Chondrocyte (in vitro differentiated cells): ENCODE measurements at regions not wholly inside any gene's neighbourhood (a gene's known extent, or its start where the extent isn't known, plus 50 kb on each side); places are given as distances from the start of the nearest gene placed in this dataset.
"Not testable (repeated sequence)": the region's sequence is repeated elsewhere in the genome, so short reads cannot be mapped to it uniquely, and the experiment has no call there.

ENCODE experiments used
- DNase-seq: peaks from one replicate; pipeline ENCODE4 v3.0.0; 2021; ENCODE audit warnings: mixed read lengths, low spot score
- H3K27ac Mint-ChIP-seq: one replicate; pipeline ENCODE4 v1.8.0; 2021; ENCODE audit warnings: mild to moderate bottlenecking, moderate library complexity, mixed read lengths; ENCODE audit not compliant: unreplicated experiment
- H3K27me3 Mint-ChIP-seq: 2 replicates; pipeline ENCODE4 v1.8.0; 2021; ENCODE audit warnings: low read depth, mixed read lengths
- H3K36me3 Mint-ChIP-seq: 2 replicates; pipeline ENCODE4 v1.8.0; 2021; ENCODE audit warnings: low read depth, mixed read lengths
- H3K4me1 Mint-ChIP-seq: 2 replicates; pipeline ENCODE4 v1.8.0; 2021; ENCODE audit warnings: low read depth, mild to moderate bottlenecking, mixed read lengths
- H3K4me3 Mint-ChIP-seq: one replicate; pipeline ENCODE4 v1.8.0; 2021; ENCODE audit warnings: mild to moderate bottlenecking, moderate library complexity, mixed read lengths; ENCODE audit not compliant: unreplicated experiment
- H3K9me3 Mint-ChIP-seq: 2 replicates; pipeline ENCODE4 v1.8.0; 2021; ENCODE audit warnings: low read depth, mixed read lengths
- CTCF ChIP-seq: fragments of 200-600 bp; sonication (generic); IDR thresholded peaks from 2 replicates; pipeline ENCODE4 v1.5.0; 2021; ENCODE audit warnings: antibody characterized with exemption, mild to moderate bottlenecking, moderate library complexity

- no peak for DNase-seq
- peaks cover 22% of the 10 kb centered on the region for H3K27me3 Mint-ChIP-seq
- H3K27ac Mint-ChIP-seq = no peak overlapping the region
- no peaks in the 10 kb centered on the region for H3K4me1 Mint-ChIP-seq
- no peaks in the 10 kb centered on the region for H3K36me3 Mint-ChIP-seq
- H3K9me3 Mint-ChIP-seq = no peaks in the 10 kb centered on the region
- no peak overlapping the region for H3K4me3 Mint-ChIP-seq
- TF ChIP-seq CTCF = no peak
Observed at GRCh38 chr6:82507112-82507511, 143.5 kb downstream of the TPBG start.

- Mint-ChIP-seq H3K27ac (no peak overlapping the region), H3K27me3 (peaks cover 21% of the 10 kb centered on the region), H3K4me1 (no peaks in the 10 kb centered on the region)
Observed at GRCh38 chr6:82511546-82511945, 147.9 kb downstream of the TPBG start.

GRCh38 chr6:82517896-82518295 is 154.3 kb downstream of the TPBG start:
- H3K36me3 Mint-ChIP-seq, H3K4me1 Mint-ChIP-seq, DNase-seq, H3K27me3 Mint-ChIP-seq, H3K27ac Mint-ChIP-seq, H3K4me3 Mint-ChIP-seq: not testable (repeated sequence)
- H3K9me3 Mint-ChIP-seq = peaks cover 35% of the 10 kb centered on the region

More at GRCh38 chr6:82511546-82511945, 147.9 kb downstream of the TPBG start:
- Mint-ChIP-seq H3K4me3 (no peak overlapping the region), H3K9me3 (peaks cover 28% of the 10 kb centered on the region), H3K36me3 (peaks cover 4% of the 10 kb centered on the region)
- no peak for TF ChIP-seq CTCF
- no peak for DNase-seq

GRCh38 chr6:82521369-82521768 is 157.8 kb downstream of the TPBG start:
- H3K4me1 Mint-ChIP-seq = no peaks in the 10 kb centered on the region
- peaks cover 9% of the 10 kb centered on the region for H3K9me3 Mint-ChIP-seq
- no peak overlapping the region for H3K27ac Mint-ChIP-seq
- no peak overlapping the region for H3K4me3 Mint-ChIP-seq
- peaks cover 7% of the 10 kb centered on the region for H3K27me3 Mint-ChIP-seq
- peaks cover 2% of the 10 kb centered on the region for H3K36me3 Mint-ChIP-seq
- DNase-seq = no peak
- no peak for TF ChIP-seq CTCF

GRCh38 chr6:82521861-82522260 is 158.2 kb downstream of the TPBG start:
- Mint-ChIP-seq H3K4me1 (no peaks in the 10 kb centered on the region), H3K4me3 (no peak overlapping the region), H3K27ac (no peak overlapping the region), H3K27me3 (peaks cover 7% of the 10 kb centered on the region), H3K9me3 (peaks cover 6% of the 10 kb centered on the region), H3K36me3 (no peaks in the 10 kb centered on the region)
- DNase-seq = no peak
- no peak for TF ChIP-seq CTCF

- Mint-ChIP-seq H3K36me3 (no peaks in the 10 kb centered on the region), H3K9me3 (no peaks in the 10 kb centered on the region), H3K27ac (no peak overlapping the region), H3K27me3 (peaks cover 9% of the 10 kb centered on the region), H3K4me1 (no peaks in the 10 kb centered on the region), H3K4me3 (no peak overlapping the region)
- TF ChIP-seq CTCF = no peak
- no peak for DNase-seq
Observed at GRCh38 chr6:82524031-82524430, 160.4 kb downstream of the TPBG start.
